Stimulated activated naive CD8-positive, alpha-beta T cell treated with anti-CD3 and anti-CD28 coated beads, Interleukin-15, amount 100 ng/mL, for 72 hours (primary cell): ENCODE measurements at regions not wholly inside any gene's neighbourhood (a gene's known extent, or its start where the extent isn't known, plus 50 kb on each side); places are given as distances from the start of the nearest gene placed in this dataset.
"Not testable (repeated sequence)": the region's sequence is repeated elsewhere in the genome, so short reads cannot be mapped to it uniquely, and the experiment has no call there.

ENCODE experiments used
- ATAC-seq: fragments of 150-1000 bp; cut with Tn5 transposase; 2 replicates; pipeline ENCODE4 v1.10.0; 2021; ENCODE audit warnings: mild to moderate bottlenecking, moderate library complexity
- DNase-seq, 2 donors: peaks; one replicate each; pipeline ENCODE4 v3.0.0; 2021 to 2022
- H3K27ac Mint-ChIP-seq, 2 donors: one replicate each; pipeline ENCODE4 v1.8.0; 2022; ENCODE audit warnings: mild to moderate bottlenecking in 2 of 2, mixed read lengths in 2 of 2, moderate library complexity in 2 of 2
- H3K27me3 Mint-ChIP-seq: one replicate; pipeline ENCODE4 v1.8.0; 2022; ENCODE audit warnings: mixed read lengths
- H3K4me1 Mint-ChIP-seq: one replicate; pipeline ENCODE4 v1.8.0; 2022; ENCODE audit warnings: mild to moderate bottlenecking, mixed read lengths
- H3K4me3 Mint-ChIP-seq, 2 donors: one replicate each; pipeline ENCODE4 v1.8.0; 2022; ENCODE audit warnings: mild to moderate bottlenecking in 2 of 2, mixed read lengths in 2 of 2, moderate library complexity in 1 of 2
- H3K9me3 Mint-ChIP-seq, 2 donors: one replicate each; pipeline ENCODE4 v1.8.0; 2022; ENCODE audit warnings: mixed read lengths in 2 of 2

GRCh38 chr9:97199683-97200082 is 107.8 kb upstream of the CCDC180 start:
- H3K4me3 Mint-ChIP-seq, H3K4me1 Mint-ChIP-seq, ATAC-seq, H3K27ac Mint-ChIP-seq, DNase-seq, H3K27me3 Mint-ChIP-seq, H3K9me3 Mint-ChIP-seq: not testable (repeated sequence)

- H3K4me3 Mint-ChIP-seq, H3K9me3 Mint-ChIP-seq, H3K27me3 Mint-ChIP-seq, DNase-seq, H3K4me1 Mint-ChIP-seq, H3K27ac Mint-ChIP-seq, ATAC-seq: not testable (repeated sequence)
Observed at GRCh38 chr9:97193767-97194166, 113.7 kb upstream of the CCDC180 start.

DNA sequence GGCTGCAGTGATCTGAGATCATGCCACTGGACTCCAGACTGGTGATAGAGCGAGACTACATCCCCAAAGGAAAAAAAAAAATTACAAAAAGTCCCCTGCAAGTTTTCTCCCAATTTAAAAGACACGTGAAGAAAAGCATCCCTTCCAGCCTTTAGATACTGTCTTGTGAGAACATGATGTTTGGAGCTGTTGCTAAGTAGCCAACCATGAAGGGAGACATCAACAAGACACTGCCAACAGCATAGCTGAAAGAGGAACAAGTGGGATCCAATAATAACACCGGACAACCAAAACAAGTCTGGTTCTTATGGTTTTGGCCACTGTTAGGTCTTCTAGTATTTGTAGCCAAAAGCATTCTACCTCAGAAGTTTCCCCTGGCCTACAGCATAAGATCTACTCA is 118.9 kb upstream of the CCDC180 start:
- peaks cover 3% of the 10 kb centered on the region for H3K27me3 Mint-ChIP-seq
- H3K9me3 Mint-ChIP-seq, result no peaks in the 10 kb centered on the region
- ATAC-seq, result no peak
- no peaks in the 10 kb centered on the region for H3K4me1 Mint-ChIP-seq
- H3K27ac Mint-ChIP-seq, result no peak overlapping the region
- no peak overlapping the region for H3K4me3 Mint-ChIP-seq
- DNase-seq, result no peak

DNA sequence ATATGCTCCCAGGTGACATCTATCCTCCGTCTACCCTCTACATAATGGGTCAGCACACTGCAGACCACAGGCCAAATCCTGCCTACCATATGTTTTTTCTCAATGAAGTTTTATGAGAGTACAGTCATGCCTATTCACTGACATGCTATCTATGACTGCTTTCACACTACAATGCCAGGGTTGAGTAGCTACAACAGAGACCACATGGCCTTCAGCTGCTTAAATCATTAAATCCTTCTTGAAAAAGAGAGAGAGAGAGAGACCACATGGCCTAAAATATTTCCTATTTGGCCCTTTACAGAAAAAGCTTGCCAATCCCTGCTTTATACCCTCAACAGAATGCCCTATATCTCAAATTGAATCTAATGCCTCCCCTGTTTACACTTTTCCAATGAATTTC is 119.8 kb upstream of the CCDC180 start:
- ATAC-seq, H3K27me3 Mint-ChIP-seq, DNase-seq, H3K4me3 Mint-ChIP-seq, H3K9me3 Mint-ChIP-seq, H3K4me1 Mint-ChIP-seq, H3K27ac Mint-ChIP-seq: not testable (repeated sequence)

- H3K4me3 Mint-ChIP-seq, result no peak overlapping the region
- ATAC-seq (no peak), DNase-seq (no peak)
- no peak overlapping the region for H3K27ac Mint-ChIP-seq
- peaks cover 8% of the 10 kb centered on the region for H3K27me3 Mint-ChIP-seq
- H3K4me1 Mint-ChIP-seq, result no peaks in the 10 kb centered on the region
- H3K9me3 Mint-ChIP-seq, result no peaks in the 10 kb centered on the region
Observed at GRCh38 chr9:97186493-97186892, 121.0 kb upstream of the CCDC180 start.

DNA sequence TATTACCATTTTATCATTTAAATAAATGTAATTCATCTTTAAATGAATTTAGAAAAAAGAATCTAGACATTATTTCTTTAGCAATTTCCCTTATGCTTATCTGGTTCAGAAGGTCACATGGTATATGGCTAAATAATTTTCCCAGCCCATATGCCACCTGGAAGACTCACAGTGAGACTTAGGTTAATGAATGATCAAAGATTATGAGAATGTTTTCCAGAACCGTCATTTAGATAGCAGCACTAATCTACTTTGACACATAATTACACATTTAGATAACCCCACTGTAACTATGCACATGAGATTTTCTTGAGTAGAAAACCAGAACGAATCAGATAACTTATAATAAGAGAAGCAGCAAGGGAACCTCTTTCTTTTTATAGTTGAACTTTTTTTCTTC is 124.9 kb upstream of the CCDC180 start:
- not testable (repeated sequence) for DNase-seq, H3K9me3 Mint-ChIP-seq, H3K4me3 Mint-ChIP-seq, ATAC-seq, H3K27me3 Mint-ChIP-seq, H3K27ac Mint-ChIP-seq, H3K4me1 Mint-ChIP-seq

- no peaks in the 10 kb centered on the region for H3K4me1 Mint-ChIP-seq
- H3K27me3 Mint-ChIP-seq, result peaks cover 8% of the 10 kb centered on the region
- DNase-seq (no peak), ATAC-seq (no peak)
- H3K27ac Mint-ChIP-seq, result no peak overlapping the region
- no peak overlapping the region for H3K4me3 Mint-ChIP-seq
- peaks cover 0 to 3% of the 10 kb centered on the region in 2 donors for H3K9me3 Mint-ChIP-seq
Observed at GRCh38 chr9:97179616-97180015, 127.8 kb upstream of the CCDC180 start.

DNA sequence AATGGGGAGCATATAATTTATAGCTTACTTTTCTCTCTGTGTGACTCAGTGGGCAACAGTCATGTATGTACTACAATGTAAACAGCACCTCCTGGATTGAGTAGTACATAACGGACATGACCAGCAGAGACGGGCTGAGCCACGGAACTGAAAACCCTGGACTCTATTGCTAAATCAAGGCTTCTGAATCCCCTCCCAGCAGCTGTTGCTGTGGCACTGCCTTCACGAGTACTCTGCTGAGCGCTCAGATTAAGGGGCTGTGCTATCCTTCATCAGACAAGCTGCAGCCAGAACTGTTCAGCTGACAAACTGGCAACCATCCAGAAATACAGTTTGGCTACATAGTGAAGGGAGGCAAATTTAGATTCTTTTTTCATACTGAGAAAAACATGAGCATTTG is 131.3 kb upstream of the CCDC180 start:
- no peak for DNase-seq
- ATAC-seq, result no peak
- Mint-ChIP-seq H3K4me3 (no peak overlapping the region), H3K27me3 (no peaks in the 10 kb centered on the region), H3K27ac (no peak overlapping the region), H3K4me1 (no peaks in the 10 kb centered on the region), H3K9me3 (peaks cover 5 to 14% of the 10 kb centered on the region in 2 donors)

GRCh38 chr9:97168174-97168573 is 129.2 kb upstream of the CTSV start:
- H3K27me3 Mint-ChIP-seq, DNase-seq, H3K9me3 Mint-ChIP-seq, H3K4me3 Mint-ChIP-seq, ATAC-seq: not testable (repeated sequence)
- H3K4me1 Mint-ChIP-seq, result peaks cover 25% of the 10 kb centered on the region
- peak overlapping the region in 1 of 2 donors; percentile 5 for H3K27ac Mint-ChIP-seq

- Mint-ChIP-seq H3K4me1 (peaks cover 25% of the 10 kb centered on the region), H3K27ac (peak overlapping the region in 1 of 2 donors; percentile 69), H3K4me3 (peak overlapping the region; percentile 24 to 41)
- not testable (repeated sequence) for H3K27me3 Mint-ChIP-seq, DNase-seq, ATAC-seq, H3K9me3 Mint-ChIP-seq
Observed at GRCh38 chr9:97166496-97167138, 127.7 kb upstream of the CTSV start.

DNA sequence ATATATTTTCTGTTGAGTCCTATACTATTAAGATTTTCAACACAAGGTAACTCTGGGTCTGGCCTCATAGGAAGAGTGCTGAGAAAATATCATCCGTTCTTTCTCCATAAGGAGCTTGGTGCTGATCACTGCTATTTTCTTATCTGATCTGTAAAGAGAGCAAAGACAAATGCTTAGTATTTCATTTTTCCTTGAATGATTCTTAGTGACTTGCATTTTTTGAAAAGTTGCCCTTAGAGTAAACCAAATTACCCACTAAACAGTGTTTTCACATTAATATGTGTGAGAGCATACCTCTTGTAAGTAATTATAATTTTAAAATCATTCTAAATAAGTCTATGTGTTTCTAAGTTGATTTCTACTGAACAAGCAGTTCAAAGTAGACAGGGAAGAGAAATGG is 121.3 kb upstream of the CTSV start:
- Mint-ChIP-seq H3K27me3 (no peaks in the 10 kb centered on the region), H3K9me3 (no peaks in the 10 kb centered on the region), H3K27ac (no peak overlapping the region), H3K4me1 (no peaks in the 10 kb centered on the region), H3K4me3 (no peak overlapping the region)
- DNase-seq (no peak), ATAC-seq (no peak)

- not testable (repeated sequence) for DNase-seq, H3K4me1 Mint-ChIP-seq, H3K9me3 Mint-ChIP-seq, H3K27ac Mint-ChIP-seq, H3K4me3 Mint-ChIP-seq, ATAC-seq, H3K27me3 Mint-ChIP-seq
Observed at GRCh38 chr9:97158722-97159121, 119.8 kb upstream of the CTSV start.

GRCh38 chr9:97155441-97155840 is 116.5 kb upstream of the CTSV start:
- H3K27me3 Mint-ChIP-seq, DNase-seq, H3K27ac Mint-ChIP-seq, H3K9me3 Mint-ChIP-seq, H3K4me1 Mint-ChIP-seq, H3K4me3 Mint-ChIP-seq, ATAC-seq: not testable (repeated sequence)

DNA sequence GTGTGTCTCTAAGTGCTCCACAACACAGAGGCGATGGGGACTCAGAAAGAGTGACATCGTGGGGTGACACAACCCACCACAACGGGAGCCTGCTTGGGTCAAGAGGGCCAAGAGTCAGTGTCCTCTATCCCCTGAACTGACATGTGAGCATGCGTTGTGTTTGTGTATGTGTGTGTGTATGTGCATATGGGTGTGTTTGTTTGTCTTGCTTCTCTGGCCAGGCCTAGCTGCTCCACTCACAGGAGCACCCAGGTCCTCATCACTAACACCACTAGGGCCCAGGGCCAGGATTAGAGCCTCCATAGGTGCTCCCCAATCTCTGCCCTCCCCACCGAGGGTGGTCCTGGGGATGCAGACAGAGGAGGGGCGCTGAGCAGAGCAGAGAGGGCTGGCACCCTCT is 115.0 kb upstream of the CTSV start:
- no peak for ATAC-seq

GRCh38 chr9:97153160-97153559 is 114.2 kb upstream of the CTSV start:
- DNase-seq, H3K27ac Mint-ChIP-seq, ATAC-seq, H3K9me3 Mint-ChIP-seq, H3K27me3 Mint-ChIP-seq, H3K4me1 Mint-ChIP-seq, H3K4me3 Mint-ChIP-seq: not testable (repeated sequence)

More for the DNA sequence above, 115.0 kb upstream of the CTSV start:
- no peak overlapping the region for H3K27ac Mint-ChIP-seq
- no peaks in the 10 kb centered on the region for H3K4me1 Mint-ChIP-seq
- no peaks in the 10 kb centered on the region for H3K9me3 Mint-ChIP-seq
- no peaks in the 10 kb centered on the region for H3K27me3 Mint-ChIP-seq
- DNase-seq, result no peak
- H3K4me3 Mint-ChIP-seq, result no peak overlapping the region

DNA sequence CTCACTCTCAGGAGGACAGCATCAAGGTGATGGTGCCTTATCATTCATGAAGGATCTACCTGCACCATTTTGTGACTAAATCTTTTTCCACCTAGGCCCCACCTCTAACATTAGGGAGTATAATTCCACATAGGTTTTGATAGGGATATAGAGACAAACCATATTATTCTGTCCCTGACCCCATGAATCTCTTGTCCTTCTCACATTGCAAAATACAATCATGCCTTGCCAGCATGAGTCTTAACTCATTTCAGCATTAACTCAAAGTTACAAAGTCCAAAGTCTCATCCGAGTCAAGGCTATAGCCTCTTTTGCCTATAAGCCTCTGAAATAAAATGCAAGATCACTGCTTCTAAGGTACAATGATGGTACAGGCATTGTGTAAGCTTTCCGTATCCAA is 111.5 kb upstream of the CTSV start:
- not testable (repeated sequence) for H3K4me1 Mint-ChIP-seq, H3K9me3 Mint-ChIP-seq, H3K27me3 Mint-ChIP-seq, H3K4me3 Mint-ChIP-seq, ATAC-seq, H3K27ac Mint-ChIP-seq, DNase-seq

DNA sequence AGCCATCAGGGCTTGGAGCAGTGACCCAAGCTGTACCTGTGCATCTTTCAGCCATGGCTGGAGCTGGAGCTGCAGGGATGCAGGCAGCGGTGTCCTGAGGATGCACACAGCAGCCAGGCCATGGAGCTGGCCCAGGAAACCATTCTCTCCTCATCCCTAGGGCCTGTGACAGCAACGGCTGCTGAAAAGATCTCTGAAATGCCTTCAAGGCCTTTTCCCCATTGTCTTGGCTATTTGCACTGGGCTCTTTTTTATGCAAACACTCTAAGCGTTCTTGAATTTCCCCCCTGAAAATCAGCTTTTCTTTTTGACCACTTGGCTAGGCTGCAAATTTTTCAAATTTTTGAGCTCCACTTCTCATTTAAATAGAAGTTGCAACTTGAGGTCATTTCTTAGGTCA is 109.5 kb upstream of the CTSV start:
- not testable (repeated sequence) for H3K4me1 Mint-ChIP-seq, H3K27me3 Mint-ChIP-seq, ATAC-seq, H3K27ac Mint-ChIP-seq, H3K4me3 Mint-ChIP-seq, H3K9me3 Mint-ChIP-seq, DNase-seq
